ENCODE measurements at regions not wholly inside any gene's neighbourhood (a gene's known extent, or its start where the extent isn't known, plus 50 kb on each side); places are given as distances from the start of the nearest gene placed in this dataset.

- no peak overlapping the region for H2AFZ ChIP-seq
- H3K4me2 ChIP-seq, result no peak overlapping the region
- BruUV-seq (replicated peaks), result no TSS peak
- TF ChIP-seq EZH2 (IDR thresholded peaks at IDR 0.05; ENCODE audit: low read depth) (no peak), CTCF (conservative IDR thresholded peaks at IDR 0.05) (no peak)
- POLR2A ChIA-PET (ENCODE audit: unreplicated experiment), result no interaction called here
- H3F3A ChIP-seq (ENCODE audit: insufficient read depth, low read depth), result no peaks in the 10 kb centered on the region
- DNase-seq, result no peak
- H3K27me3 ChIP-seq (ENCODE audit: insufficient read depth, low read depth), result no peaks in the 10 kb centered on the region
- no peaks in the 10 kb centered on the region; the same call in 1 of the 2 replicates for H3K9me2 ChIP-seq (ENCODE audit: insufficient read depth)
- H3K27ac ChIP-seq, result no peak overlapping the region
- no peaks in the 10 kb centered on the region for H4K20me1 ChIP-seq (ENCODE audit: insufficient read depth)
- no peaks in the 10 kb centered on the region for H3K79me2 ChIP-seq (ENCODE audit: low read depth)
- H3K36me3 ChIP-seq (ENCODE audit: low read depth), result no peaks in the 10 kb centered on the region
- H3K9me3 ChIP-seq (ENCODE audit: insufficient read depth, low read depth), result no peaks in the 10 kb centered on the region
- CTCF ChIA-PET, result no interaction called here
- H3K4me1 ChIP-seq (replicated peaks; ENCODE audit: insufficient read depth), result no peaks in the 10 kb centered on the region
- intact Hi-C loops (cut with micrococcal nuclease; ENCODE audit: unreplicated experiment), result no loop called here
- H3K4me3 ChIP-seq, result no peak overlapping the region
These were observed 69.6 kb downstream of the SPANXN4 start for GRCh38 chrX:143095321-143095720.

- no peak overlapping the region for H3K4me2 ChIP-seq
- intact Hi-C loops (cut with micrococcal nuclease; ENCODE audit: unreplicated experiment), result no loop called here
- no peaks in the 10 kb centered on the region for H4K20me1 ChIP-seq (ENCODE audit: insufficient read depth)
- no peaks in the 10 kb centered on the region for H3K4me1 ChIP-seq (replicated peaks; ENCODE audit: insufficient read depth)
- no peaks in the 10 kb centered on the region for H3K27me3 ChIP-seq (ENCODE audit: insufficient read depth, low read depth)
- ChIA-PET CTCF (no interaction called here), POLR2A (ENCODE audit: unreplicated experiment) (no interaction called here)
- H3F3A ChIP-seq (ENCODE audit: insufficient read depth, low read depth), result no peaks in the 10 kb centered on the region
- DNase-seq, result no peak
- no peaks in the 10 kb centered on the region for H3K9me3 ChIP-seq (ENCODE audit: insufficient read depth, low read depth)
- TF ChIP-seq CTCF (conservative IDR thresholded peaks at IDR 0.05), result no peak
- TF ChIP-seq EZH2 (IDR thresholded peaks at IDR 0.05; ENCODE audit: low read depth), result no peak
- no peaks in the 10 kb centered on the region for H3K36me3 ChIP-seq (ENCODE audit: low read depth)
- BruUV-seq (replicated peaks), result no TSS peak
- no peak overlapping the region for H2AFZ ChIP-seq
- no peaks in the 10 kb centered on the region for H3K79me2 ChIP-seq (ENCODE audit: low read depth)
- H3K27ac ChIP-seq, result no peak overlapping the region
- no peak overlapping the region for H3K4me3 ChIP-seq
- H3K9me2 ChIP-seq (ENCODE audit: insufficient read depth), result no peaks in the 10 kb centered on the region; the same call in 1 of the 2 replicates
These were observed 68.8 kb downstream of the SPANXN4 start for GRCh38 chrX:143094417-143095023.
